Choroid plexus epithelial cell (primary cell): ENCODE measurements at regions not wholly inside any gene's neighbourhood (a gene's known extent, or its start where the extent isn't known, plus 50 kb on each side); places are given as distances from the start of the nearest gene placed in this dataset.

Source experiments
- DNase-seq: peaks from one replicate; pipeline ENCODE4 v3.0.0-alpha.2; 2010; ENCODE audit warnings: low read depth
- H3K4me3 ChIP-seq: 2 replicates; pipeline ENCODE4 v1.5.1; 2011; ENCODE audit warnings: low read depth, mild to moderate bottlenecking, control low read depth, low read length, moderate library complexity
- CTCF ChIP-seq: conservative IDR thresholded peaks from 2 replicates; pipeline ENCODE4 v1.5.1; 2011; ENCODE audit warnings: low read depth, mild to moderate bottlenecking, control low read depth, inconsistent platforms, low read length, moderate library complexity

- no peak for DNase-seq
- TF ChIP-seq CTCF, result no peak
- no peak overlapping the region for H3K4me3 ChIP-seq
Measured at GRCh38 chr5:160479220-160479619, 57.6 kb downstream of the PTTG1 start.

- no peak for TF ChIP-seq CTCF
- H3K4me3 ChIP-seq, result no peak overlapping the region
- peak; percentile 57 for DNase-seq
Measured at GRCh38 chr5:160479926-160480325, 58.3 kb downstream of the PTTG1 start.

GRCh38 chr5:160480652-160481051, 59.0 kb downstream of the PTTG1 start:
- no peak for TF ChIP-seq CTCF
- DNase-seq, result no peak
- no peak overlapping the region for H3K4me3 ChIP-seq

- H3K4me3 ChIP-seq, result no peak overlapping the region
- no peak for TF ChIP-seq CTCF
Measured at GRCh38 chr5:160484678-160485077, 63.0 kb downstream of the PTTG1 start.

GRCh38 chr5:160485364-160485969, 63.8 kb downstream of the PTTG1 start:
- no peak overlapping the region for H3K4me3 ChIP-seq
- no peak for DNase-seq
- TF ChIP-seq CTCF, result no peak

More at GRCh38 chr5:160484678-160485077, 63.0 kb downstream of the PTTG1 start:
- no peak for DNase-seq

- H3K4me3 ChIP-seq, result no peak overlapping the region
- no peak for DNase-seq
- no peak for TF ChIP-seq CTCF
Measured at GRCh38 chr5:160486573-160486972, 64.9 kb downstream of the PTTG1 start.
